ENCODE measurements at regions not wholly inside any gene's neighbourhood (a gene's known extent, or its start where the extent isn't known, plus 50 kb on each side); places are given as distances from the start of the nearest gene placed in this dataset.

GRCh38 chr7:68729371-68729770, 868.9 kb upstream of the AUTS2 start:
- no peaks in the 10 kb centered on the region for H3K9me3 ChIP-seq
- H3K27ac ChIP-seq = no peak overlapping the region
- H3K36me3 ChIP-seq = no peaks in the 10 kb centered on the region
- TF ChIP-seq CTCF (IDR thresholded peaks at IDR 0.05) = no peak
- TF ChIP-seq POLR2A (IDR thresholded peaks at IDR 0.05) = no peak
- no peak for DNase-seq
- H3K4me1 ChIP-seq = no peaks in the 10 kb centered on the region
- H3K4me3 ChIP-seq = no peak overlapping the region
- 82 to 85% methylated on average over 6 to 7 of the region's 7 CpGs for WGBS, 2 donors
- intact Hi-C loops (cut with DNase I) = no loop called here
- peaks cover 0 to 21% (median 0%) of the 10 kb centered on the region in 4 donors for H3K27me3 ChIP-seq

- Histone ChIP-seq H3K4me3 (no peak overlapping the region), H3K36me3 (no peaks in the 10 kb centered on the region), H3K27me3 (peaks cover 0 to 21% (median 0%) of the 10 kb centered on the region in 4 donors), H3K27ac (no peak overlapping the region), H3K4me1 (no peaks in the 10 kb centered on the region), H3K9me3 (no peaks in the 10 kb centered on the region)
- intact Hi-C loops (cut with DNase I) = no loop called here
- no peak for DNase-seq
- WGBS, 2 donors = 49 to 50% methylated on average over 2 of the region's 2 CpGs
- TF ChIP-seq POLR2A (IDR thresholded peaks at IDR 0.05) = no peak
- TF ChIP-seq CTCF (IDR thresholded peaks at IDR 0.05) = no peak
These were observed 868.1 kb upstream of the AUTS2 start for GRCh38 chr7:68730194-68730593.

GRCh38 chr7:68730964-68731363, 867.3 kb upstream of the AUTS2 start:
- Histone ChIP-seq H3K36me3 (no peaks in the 10 kb centered on the region), H3K27ac (no peak overlapping the region), H3K27me3 (peaks cover 0 to 21% (median 0%) of the 10 kb centered on the region in 4 donors), H3K4me3 (no peak overlapping the region), H3K9me3 (no peaks in the 10 kb centered on the region), H3K4me1 (no peaks in the 10 kb centered on the region)
- no peak for DNase-seq
- no peak for TF ChIP-seq POLR2A (IDR thresholded peaks at IDR 0.05)
- no peak for TF ChIP-seq CTCF (IDR thresholded peaks at IDR 0.05)
- intact Hi-C loops (cut with DNase I) = no loop called here

- Histone ChIP-seq H3K27me3 (peaks cover 0 to 6% (median 0%) of the 10 kb centered on the region in 4 donors), H3K9me3 (no peaks in the 10 kb centered on the region), H3K36me3 (no peaks in the 10 kb centered on the region), H3K4me1 (no peaks in the 10 kb centered on the region), H3K27ac (no peak overlapping the region), H3K4me3 (no peak overlapping the region)
- WGBS, 2 donors = 53 to 58% methylated on average over 8 of the region's 8 CpGs
- TF ChIP-seq CTCF (IDR thresholded peaks at IDR 0.05) = no peak
- no peak for TF ChIP-seq POLR2A (IDR thresholded peaks at IDR 0.05)
- DNase-seq = no peak
- intact Hi-C loops (cut with DNase I) = no loop called here
These were observed 864.8 kb upstream of the AUTS2 start for GRCh38 chr7:68733219-68734153.

- H3K27ac ChIP-seq = no peak overlapping the region
- WGBS, 2 donors = 60 to 74% methylated on average over 5 of the region's 5 CpGs
- TF ChIP-seq POLR2A (IDR thresholded peaks at IDR 0.05) (no peak), CTCF (IDR thresholded peaks at IDR 0.05) (no peak)
- H3K36me3 ChIP-seq = no peaks in the 10 kb centered on the region
- H3K4me3 ChIP-seq = no peak overlapping the region
- no peaks in the 10 kb centered on the region for H3K9me3 ChIP-seq
- no peaks in the 10 kb centered on the region for H3K27me3 ChIP-seq
- intact Hi-C loops (cut with DNase I) = no loop called here
- H3K4me1 ChIP-seq = no peaks in the 10 kb centered on the region
- no peak for DNase-seq
These were observed 863.8 kb upstream of the AUTS2 start for GRCh38 chr7:68734431-68734830.
